ENCODE measurements at regions not wholly inside any gene's neighbourhood (a gene's known extent, or its start where the extent isn't known, plus 50 kb on each side); places are given as distances from the start of the nearest gene placed in this dataset.

DNA sequence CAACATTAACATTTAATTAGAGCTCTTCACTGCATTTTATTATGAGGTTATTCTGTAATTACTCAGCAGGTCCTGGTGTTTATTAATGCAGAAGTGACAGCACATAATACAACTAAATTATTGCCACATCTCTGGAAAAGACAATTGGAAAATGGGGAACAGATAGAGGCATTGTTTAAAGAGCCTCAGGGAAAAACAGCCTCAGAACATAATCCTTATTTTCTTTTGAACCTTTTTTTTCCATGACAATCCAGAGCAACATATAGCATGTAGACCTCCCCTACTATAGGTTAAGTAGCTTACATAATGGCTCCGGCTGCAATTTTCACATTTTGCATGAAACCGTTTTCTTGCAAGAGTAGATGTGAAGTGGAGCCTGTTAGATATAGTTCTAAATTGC is 87.2 kb downstream of the RMI1 start:
- TF ChIP-seq, protein P1, sequence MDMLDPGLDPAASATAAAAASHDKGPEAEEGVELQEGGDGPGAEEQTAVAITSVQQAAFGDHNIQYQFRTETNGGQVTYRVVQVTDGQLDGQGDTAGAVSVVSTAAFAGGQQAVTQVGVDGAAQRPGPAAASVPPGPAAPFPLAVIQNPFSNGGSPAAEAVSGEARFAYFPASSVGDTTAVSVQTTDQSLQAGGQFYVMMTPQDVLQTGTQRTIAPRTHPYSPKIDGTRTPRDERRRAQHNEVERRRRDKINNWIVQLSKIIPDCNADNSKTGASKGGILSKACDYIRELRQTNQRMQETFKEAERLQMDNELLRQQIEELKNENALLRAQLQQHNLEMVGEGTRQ (CRISPR knock-in tag; IDR thresholded peaks at IDR 0.05), result no peak
- TF ChIP-seq, protein P2, sequence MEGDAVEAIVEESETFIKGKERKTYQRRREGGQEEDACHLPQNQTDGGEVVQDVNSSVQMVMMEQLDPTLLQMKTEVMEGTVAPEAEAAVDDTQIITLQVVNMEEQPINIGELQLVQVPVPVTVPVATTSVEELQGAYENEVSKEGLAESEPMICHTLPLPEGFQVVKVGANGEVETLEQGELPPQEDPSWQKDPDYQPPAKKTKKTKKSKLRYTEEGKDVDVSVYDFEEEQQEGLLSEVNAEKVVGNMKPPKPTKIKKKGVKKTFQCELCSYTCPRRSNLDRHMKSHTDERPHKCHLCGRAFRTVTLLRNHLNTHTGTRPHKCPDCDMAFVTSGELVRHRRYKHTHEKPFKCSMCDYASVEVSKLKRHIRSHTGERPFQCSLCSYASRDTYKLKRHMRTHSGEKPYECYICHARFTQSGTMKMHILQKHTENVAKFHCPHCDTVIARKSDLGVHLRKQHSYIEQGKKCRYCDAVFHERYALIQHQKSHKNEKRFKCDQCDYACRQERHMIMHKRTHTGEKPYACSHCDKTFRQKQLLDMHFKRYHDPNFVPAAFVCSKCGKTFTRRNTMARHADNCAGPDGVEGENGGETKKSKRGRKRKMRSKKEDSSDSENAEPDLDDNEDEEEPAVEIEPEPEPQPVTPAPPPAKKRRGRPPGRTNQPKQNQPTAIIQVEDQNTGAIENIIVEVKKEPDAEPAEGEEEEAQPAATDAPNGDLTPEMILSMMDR (IDR thresholded peaks at IDR 0.05), result no peak
- TF ChIP-seq, protein P3, sequence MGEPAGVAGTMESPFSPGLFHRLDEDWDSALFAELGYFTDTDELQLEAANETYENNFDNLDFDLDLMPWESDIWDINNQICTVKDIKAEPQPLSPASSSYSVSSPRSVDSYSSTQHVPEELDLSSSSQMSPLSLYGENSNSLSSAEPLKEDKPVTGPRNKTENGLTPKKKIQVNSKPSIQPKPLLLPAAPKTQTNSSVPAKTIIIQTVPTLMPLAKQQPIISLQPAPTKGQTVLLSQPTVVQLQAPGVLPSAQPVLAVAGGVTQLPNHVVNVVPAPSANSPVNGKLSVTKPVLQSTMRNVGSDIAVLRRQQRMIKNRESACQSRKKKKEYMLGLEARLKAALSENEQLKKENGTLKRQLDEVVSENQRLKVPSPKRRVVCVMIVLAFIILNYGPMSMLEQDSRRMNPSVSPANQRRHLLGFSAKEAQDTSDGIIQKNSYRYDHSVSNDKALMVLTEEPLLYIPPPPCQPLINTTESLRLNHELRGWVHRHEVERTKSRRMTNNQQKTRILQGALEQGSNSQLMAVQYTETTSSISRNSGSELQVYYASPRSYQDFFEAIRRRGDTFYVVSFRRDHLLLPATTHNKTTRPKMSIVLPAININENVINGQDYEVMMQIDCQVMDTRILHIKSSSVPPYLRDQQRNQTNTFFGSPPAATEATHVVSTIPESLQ (CRISPR knock-in tag; IDR thresholded peaks at IDR 0.05), result no peak
- no peak for TF ChIP-seq NR2C2 (CRISPR knock-in tag; IDR thresholded peaks at IDR 0.05)
- no peak for TF ChIP-seq IRF2 (CRISPR knock-in tag; IDR thresholded peaks at IDR 0.05; ENCODE audit: borderline replicate concordance, low read depth)
- TF ChIP-seq ZNF317 (CRISPR knock-in tag; IDR thresholded peaks at IDR 0.05; ENCODE audit: borderline replicate concordance, low read depth), result no peak
